Peyer's patch (tissue), 4 donors: ENCODE measurements at regions not wholly inside any gene's neighbourhood (a gene's known extent, or its start where the extent isn't known, plus 50 kb on each side); places are given as distances from the start of the nearest gene placed in this dataset.

Experiments
- DNase-seq, 3 donors: peaks; one replicate each; pipeline ENCODE4 v3.0.0-alpha.2; 2017 to 2019
- H3K27ac ChIP-seq, 4 donors: fragments of 200-600 bp; sonication (generic); one replicate each; pipeline ENCODE4 v1.5.1; 2016 to 2019
- H3K27me3 ChIP-seq, 2 donors: fragments of 200-600 bp; sonication (generic); one replicate each; pipeline ENCODE4 v1.5.1; 2019
- H3K36me3 ChIP-seq, 3 donors: fragments of 200-600 bp; sonication (generic); one replicate each; pipeline ENCODE4 v1.5.1; 2016 to 2019
- H3K4me1 ChIP-seq, 4 donors: fragments of 200-600 bp; sonication (generic); one replicate each; pipeline ENCODE4 v1.5.1; 2016 to 2019
- H3K4me3 ChIP-seq, 4 donors: fragments of 200-600 bp; sonication (generic); 1 replicate in 3 of 4; 2 replicates in 1 of 4; pipeline ENCODE4 v1.5.1; 2016 to 2019; ENCODE audit warnings: mild to moderate bottlenecking in 1 of 4
- H3K9me3 ChIP-seq, 4 donors: fragments of 200-600 bp; sonication (generic); one replicate each; pipeline ENCODE4 v1.5.1; 2016 to 2019; ENCODE audit warnings: mild to moderate bottlenecking in 1 of 4
- CTCF ChIP-seq, 6 experiments: fragments of 450-650 bp in 4 of 6; fragments of 200-600 bp in 2 of 6; sonication (generic) in 1 of 6; IDR thresholded peaks; one replicate each; pipeline ENCODE4 v1.5.1; 2017 to 2019; ENCODE audit warnings: antibody characterized with exemption in 6 of 6, mild to moderate bottlenecking in 3 of 6, moderate library complexity in 1 of 6
- POLR2A ChIP-seq, 2 donors: fragments of 450-650 bp; IDR thresholded peaks; one replicate each; pipeline ENCODE4 v1.5.1; 2017; ENCODE audit warnings: antibody characterized with exemption in 2 of 2, mild to moderate bottlenecking in 2 of 2, moderate library complexity in 2 of 2

GRCh38 chr11:130782361-130783222 lies 133.7 kb downstream of the SNX19 start:
- H3K27me3 ChIP-seq = no peaks in the 10 kb centered on the region
- TF ChIP-seq POLR2A (IDR thresholded peaks at IDR 0.05) = no peak
- no peak for TF ChIP-seq CTCF (IDR thresholded peaks at IDR 0.05)
- H3K36me3 ChIP-seq = no peaks in the 10 kb centered on the region
- no peak overlapping the region for H3K4me3 ChIP-seq
- H3K27ac ChIP-seq = no peak overlapping the region
- DNase-seq = no peak
- no peaks in the 10 kb centered on the region for H3K9me3 ChIP-seq
- H3K4me1 ChIP-seq = no peaks in the 10 kb centered on the region

- no peak overlapping the region for H3K4me3 ChIP-seq
- H3K9me3 ChIP-seq = no peaks in the 10 kb centered on the region
- TF ChIP-seq POLR2A (IDR thresholded peaks at IDR 0.05) (no peak), CTCF (IDR thresholded peaks at IDR 0.05) (no peak)
- H3K4me1 ChIP-seq = no peaks in the 10 kb centered on the region
- no peak overlapping the region for H3K27ac ChIP-seq
- no peak for DNase-seq
- no peaks in the 10 kb centered on the region for H3K36me3 ChIP-seq
- no peaks in the 10 kb centered on the region for H3K27me3 ChIP-seq
These were observed 133.0 kb downstream of the SNX19 start for GRCh38 chr11:130783323-130783722.

GRCh38 chr11:130785380-130786116 lies 130.7 kb downstream of the SNX19 start:
- Histone ChIP-seq H3K27me3 (no peaks in the 10 kb centered on the region), H3K4me1 (no peaks in the 10 kb centered on the region), H3K9me3 (peaks cover 0 to 3% (median 0%) of the 10 kb centered on the region in 4 donors), H3K36me3 (no peaks in the 10 kb centered on the region), H3K4me3 (no peak overlapping the region), H3K27ac (no peak overlapping the region)
- TF ChIP-seq POLR2A (IDR thresholded peaks at IDR 0.05) (no peak), CTCF (IDR thresholded peaks at IDR 0.05) (no peak)
- DNase-seq = no peak

GRCh38 chr11:130786586-130786985 lies 129.7 kb downstream of the SNX19 start:
- H3K4me1 ChIP-seq = no peaks in the 10 kb centered on the region
- H3K27me3 ChIP-seq = no peaks in the 10 kb centered on the region
- TF ChIP-seq CTCF (IDR thresholded peaks at IDR 0.05) = no peak
- TF ChIP-seq POLR2A (IDR thresholded peaks at IDR 0.05) = no peak
- H3K9me3 ChIP-seq = peaks cover 0 to 5% (median 0%) of the 10 kb centered on the region in 4 donors
- no peak overlapping the region for H3K4me3 ChIP-seq
- no peak for DNase-seq
- H3K27ac ChIP-seq = no peak overlapping the region
- H3K36me3 ChIP-seq = no peaks in the 10 kb centered on the region

GRCh38 chr11:130787092-130787616 lies 129.1 kb downstream of the SNX19 start:
- Histone ChIP-seq H3K27me3 (no peaks in the 10 kb centered on the region), H3K36me3 (no peaks in the 10 kb centered on the region), H3K4me3 (no peak overlapping the region), H3K9me3 (peaks cover 0 to 5% (median 0%) of the 10 kb centered on the region in 4 donors), H3K4me1 (no peaks in the 10 kb centered on the region), H3K27ac (no peak overlapping the region)
- DNase-seq = no peak
- no peak for TF ChIP-seq POLR2A (IDR thresholded peaks at IDR 0.05)
- TF ChIP-seq CTCF (IDR thresholded peaks at IDR 0.05) = no peak
